H1 (cell line): ENCODE measurements at regions not wholly inside any gene's neighbourhood (a gene's known extent, or its start where the extent isn't known, plus 50 kb on each side); places are given as distances from the start of the nearest gene placed in this dataset.

Experiments used
- CTCF ChIA-PET: fragments of 300-600 bp; sonication (Branson Sonifier 250); formaldehyde crosslinking; loops from one replicate; lab custom pipeline; 2021; ENCODE audit not compliant: partially characterized antibody; lab: Charles Lee
- POLR2A ChIA-PET: fragments of 300-600 bp; sonication (Branson Sonifier 250); formaldehyde crosslinking; loops from one replicate; lab custom pipeline; 2021; ENCODE audit warnings: inconsistent platforms; ENCODE audit not compliant: partially characterized antibody; lab: Charles Lee
- DNase-seq, 2 experiments: peaks; one replicate each; pipeline versions ENCODE4 v3.0.0 to v3.0.0-alpha.2; 2010 to 2022; ENCODE audit warnings: low spot score in 2 of 2, low read depth in 1 of 2, mixed read lengths in 1 of 2
- FAIRE-seq: peaks from 2 replicates; lab custom pipeline; 2011; peaks lifted over from hg19 to GRCh38; lab: Jason Lieb, UNC
- H2AFZ ChIP-seq: 2 replicates; pipeline ENCODE4 v1.8.1; 2012; ENCODE audit warnings: low read length, inconsistent platforms
- H2AK5ac ChIP-seq: 2 replicates; pipeline ENCODE4 v1.6.1; 2013; ENCODE audit warnings: low read depth, low read length
- H2BK120ac ChIP-seq: replicated peaks from 2 replicates; pipeline ENCODE3; 2013; ENCODE audit warnings: low read depth, low read length, inconsistent platforms
- H2BK12ac ChIP-seq: 2 replicates; pipeline ENCODE4 v1.6.1; 2013; ENCODE audit warnings: low read depth, low read length
- H2BK15ac ChIP-seq: 2 replicates; pipeline ENCODE4 v1.6.1; 2013; ENCODE audit warnings: low read length
- H2BK20ac ChIP-seq: 2 replicates; pipeline ENCODE4 v1.6.1; 2013; ENCODE audit warnings: low read length
- H2BK5ac ChIP-seq: 2 replicates; pipeline ENCODE4 v1.6.1; 2013; ENCODE audit warnings: low read depth, low read length
- H3K14ac ChIP-seq: 2 replicates; pipeline ENCODE4 v1.6.1; 2013; ENCODE audit warnings: inconsistent platforms; ENCODE audit not compliant: insufficient read length
- H3K18ac ChIP-seq: 2 replicates; pipeline ENCODE4 v1.6.1; 2013; ENCODE audit warnings: low read length; ENCODE audit errors: extremely low read depth
- H3K23ac ChIP-seq: 2 replicates; pipeline ENCODE4 v1.6.1; 2013; ENCODE audit warnings: inconsistent platforms; ENCODE audit not compliant: insufficient read length
- H3K23me2 ChIP-seq: 2 replicates; pipeline ENCODE4 v1.6.1; 2013; ENCODE audit warnings: low read depth, low read length
- H3K27ac ChIP-seq: 2 replicates; pipeline ENCODE4 v1.6.1; 2011; ENCODE audit warnings: low read depth, low read length, inconsistent platforms
- H3K27me3 ChIP-seq, 4 experiments: replicated peaks in 1 of 4; 1 replicate in 1 of 4; 2 replicates in 3 of 4; pipeline versions ENCODE4 v1.6.1 to v1.8.1; 2011 to 2013; ENCODE audit warnings: low read length in 3 of 4, mild to moderate bottlenecking in 3 of 4, inconsistent platforms in 2 of 4, mixed read lengths in 2 of 4, moderate library complexity in 1 of 4; ENCODE audit not compliant: control insufficient read depth in 3 of 4, insufficient read depth in 3 of 4; ENCODE audit errors: extremely low read depth in 1 of 4
- H3K36me3 ChIP-seq, 4 experiments: 2 replicates each; pipeline versions ENCODE4 v1.6.1 to v1.8.1; 2011 to 2013; ENCODE audit warnings: mild to moderate bottlenecking in 4 of 4, low read length in 3 of 4, moderate library complexity in 2 of 4, control low read depth in 1 of 4, inconsistent platforms in 1 of 4; ENCODE audit not compliant: insufficient read depth in 4 of 4, control insufficient read depth in 2 of 4
- H3K4ac ChIP-seq: replicated peaks from 2 replicates; pipeline ENCODE3; 2013; ENCODE audit warnings: low read length, low read depth, mixed read lengths, inconsistent platforms; ENCODE audit not compliant: insufficient read length
- H3K4me1 ChIP-seq, 4 experiments: replicated peaks in 1 of 4; 1 replicate in 1 of 4; 2 replicates in 3 of 4; pipeline versions ENCODE4 v1.6.1 to v1.8.1; 2011 to 2013; ENCODE audit warnings: low read length in 3 of 4, inconsistent platforms in 2 of 4, mixed read lengths in 1 of 4; ENCODE audit not compliant: insufficient read depth in 4 of 4, control insufficient read depth in 3 of 4
- H3K4me2 ChIP-seq, 2 experiments: 2 replicates each; pipeline versions ENCODE4 v1.6.1 to v1.8.1; 2011 to 2013; ENCODE audit warnings: low read depth in 2 of 2, low read length in 2 of 2, control low read depth in 1 of 2, inconsistent platforms in 1 of 2, mild to moderate bottlenecking in 1 of 2; ENCODE audit not compliant: insufficient read depth in 1 of 2
- H3K4me3 ChIP-seq, 4 experiments: fragments of 200-600, 300-600 bp in 1 of 4; sonication (generic), shearing (Covaris generic), sonication (Bioruptor Twin) in 1 of 4; 2 replicates each; pipeline versions ENCODE4 v1.5.1 to v1.8.1; 2011 to 2016; ENCODE audit warnings: low read length in 4 of 4, low read depth in 3 of 4, control low read depth in 2 of 4, inconsistent platforms in 2 of 4, mild to moderate bottlenecking in 2 of 4, mixed read lengths in 1 of 4, moderate library complexity in 1 of 4; ENCODE audit not compliant: insufficient read depth in 2 of 4; ENCODE audit errors: extremely low read depth in 1 of 4
- H3K56ac ChIP-seq: replicated peaks from 2 replicates; pipeline ENCODE3; 2013; ENCODE audit warnings: low read depth, mild to moderate bottlenecking, mixed read lengths, low read length, inconsistent platforms; ENCODE audit not compliant: insufficient read length
- H3K79me1 ChIP-seq: 2 replicates; pipeline ENCODE4 v1.6.1; 2013; ENCODE audit warnings: low read depth, low read length, control low read depth
- H3K79me2 ChIP-seq, 2 experiments: 2 replicates each; pipeline versions ENCODE4 v1.6.1 to v1.8.1; 2012 to 2013; ENCODE audit warnings: low read length in 2 of 2, mild to moderate bottlenecking in 2 of 2, inconsistent platforms in 1 of 2; ENCODE audit not compliant: insufficient read depth in 2 of 2, control insufficient read depth in 1 of 2
- H3K9ac ChIP-seq, 4 experiments: replicated peaks in 1 of 4; 1 replicate in 1 of 4; 2 replicates in 3 of 4; pipeline versions ENCODE4 v1.6.1 to v1.8.1; 2011 to 2013; ENCODE audit warnings: low read depth in 3 of 4, low read length in 3 of 4, control low read depth in 2 of 4, mild to moderate bottlenecking in 2 of 4, moderate library complexity in 2 of 4, inconsistent platforms in 1 of 4; ENCODE audit errors: extremely low read depth in 1 of 4
- H3K9me3 ChIP-seq, 2 experiments: 2 replicates each; pipeline versions ENCODE4 v1.6.1 to v1.8.1; 2012 to 2013; ENCODE audit warnings: mild to moderate bottlenecking in 2 of 2, moderate library complexity in 2 of 2, control low read depth in 1 of 2, inconsistent platforms in 1 of 2, low read depth in 1 of 2, low read length in 1 of 2, mixed read lengths in 1 of 2; ENCODE audit not compliant: insufficient read depth in 2 of 2
- H4K20me1 ChIP-seq, 2 experiments: replicated peaks in 1 of 2; 2 replicates each; pipeline versions ENCODE3 to v1.8.1; 2011 to 2013; ENCODE audit warnings: inconsistent platforms in 2 of 2, low read length in 2 of 2, mild to moderate bottlenecking in 1 of 2; ENCODE audit not compliant: insufficient read depth in 2 of 2, control insufficient read depth in 1 of 2
- H4K5ac ChIP-seq: 2 replicates; pipeline ENCODE4 v1.6.1; 2013; ENCODE audit warnings: low read length, low read depth, mixed read lengths, inconsistent platforms; ENCODE audit not compliant: insufficient read length
- H4K8ac ChIP-seq: 2 replicates; pipeline ENCODE4 v1.8.0; 2013; ENCODE audit warnings: mild to moderate bottlenecking, moderate library complexity, low read length, inconsistent platforms; ENCODE audit not compliant: insufficient read depth; ENCODE audit errors: extremely low read depth
- H4K91ac ChIP-seq: replicated peaks from 2 replicates; pipeline ENCODE3; 2013; ENCODE audit warnings: low read length, mixed read lengths, inconsistent platforms; ENCODE audit not compliant: insufficient read length
- CBX5 ChIP-seq: fragments of 300-800, 300-1000 bp; sonication (generic); IDR thresholded peaks from 2 replicates; pipeline ENCODE4 v1.7.1; 2016; ENCODE audit warnings: antibody characterized with exemption, low read length, low read depth
- EGR1 ChIP-seq: IDR thresholded peaks from 2 replicates; pipeline ENCODE4 v1.6.1; 2011; ENCODE audit warnings: low read depth, low read length, borderline replicate concordance
- EP300 ChIP-seq, 2 experiments: IDR thresholded peaks; 1 replicate in 1 of 2; 2 replicates in 1 of 2; pipeline ENCODE4 v1.6.1; 2011 to 2012; ENCODE audit warnings: low read depth in 2 of 2, low read length in 2 of 2, mild to moderate bottlenecking in 2 of 2, borderline replicate concordance in 1 of 2, inconsistent platforms in 1 of 2, moderate library complexity in 1 of 2
- HDAC6 ChIP-seq: IDR thresholded peaks from one replicate; pipeline ENCODE4 v1.7.1; 2012; ENCODE audit warnings: low read depth, mild to moderate bottlenecking, inconsistent platforms, low read length, moderate library complexity
- KDM1A ChIP-seq: fragments of 200-600, 300-600 bp; sonication (generic); IDR thresholded peaks from 2 replicates; pipeline ENCODE4 v1.7.1; 2016; ENCODE audit warnings: mild to moderate bottlenecking, low read length, borderline replicate concordance
- SP2 ChIP-seq: IDR thresholded peaks from 2 replicates; pipeline ENCODE4 v1.6.1; 2012; ENCODE audit warnings: mild to moderate bottlenecking, low read length, inconsistent platforms
- ZNF274 ChIP-seq: IDR thresholded peaks from 2 replicates; pipeline ENCODE4 v1.7.0; 2012; ENCODE audit warnings: low read length, borderline replicate concordance; ENCODE audit errors: extremely low read depth

DNA sequence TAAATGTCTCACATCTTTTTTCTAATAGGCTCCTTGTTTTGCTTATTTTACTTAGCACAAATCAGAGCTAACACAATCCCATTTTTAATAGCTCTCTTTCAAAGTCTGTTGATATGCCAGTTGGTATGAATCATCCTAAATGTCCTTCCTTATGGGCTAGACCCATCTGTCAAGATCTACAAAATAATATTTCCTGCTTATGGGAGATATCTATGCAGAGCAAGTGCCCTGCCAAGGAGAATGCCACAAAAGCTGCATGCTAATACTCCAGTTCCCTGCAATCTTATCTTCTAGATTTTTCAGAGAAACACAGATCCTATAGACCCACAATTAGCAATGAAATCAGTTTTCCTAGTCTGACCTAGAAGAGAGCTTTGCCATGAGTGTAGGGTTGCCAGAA, 230.8 kb upstream of the NPVF start:
- H3K27me3 ChIP-seq, result no peaks in the 10 kb centered on the region
- no peaks in the 10 kb centered on the region for H4K20me1 ChIP-seq
- no peak overlapping the region for H2BK12ac ChIP-seq
- no peak overlapping the region for H3K4me3 ChIP-seq
- H2AK5ac ChIP-seq, result no peak overlapping the region
- H3K9me3 ChIP-seq, result no peaks in the 10 kb centered on the region
- no peak overlapping the region for H2BK120ac ChIP-seq
- H3K27ac ChIP-seq, result no peak overlapping the region
- no peaks in the 10 kb centered on the region for H3K36me3 ChIP-seq
- no peak overlapping the region for H3K23ac ChIP-seq
- no peak overlapping the region for H3K4me2 ChIP-seq
- H3K18ac ChIP-seq, result no peak overlapping the region
- H2BK20ac ChIP-seq, result no peak overlapping the region
- ChIA-PET CTCF (interaction anchor here (1.2 kb wide), 2 partner anchors 106 to 109 kb away, joined by 3 read pairs; no protein-coding TSS in a partner anchor), POLR2A (no interaction called here)
- H2AFZ ChIP-seq, result no peak overlapping the region
- TF ChIP-seq HDAC6 (no peak), EP300 (IDR thresholded peaks at IDR 0.05; ENCODE audit: borderline replicate concordance in 1 of 2, low read depth in 2 of 2, low read length in 2 of 2) (no peak), KDM1A (no peak), CBX5 (no peak), ZNF274 (no peak), EGR1 (no peak), SP2 (no peak)
- no peaks in the 10 kb centered on the region; a peak in 2 of 7 replicates for H3K4me1 ChIP-seq
- no peak overlapping the region for H4K91ac ChIP-seq
- H2BK5ac ChIP-seq, result no peak overlapping the region
- no peaks in the 10 kb centered on the region for H3K79me2 ChIP-seq
- H3K14ac ChIP-seq, result no peak overlapping the region
- no peak overlapping the region for H2BK15ac ChIP-seq
- H3K23me2 ChIP-seq, result no peaks in the 10 kb centered on the region
- FAIRE-seq (no peak), DNase-seq (no peak)
- no peaks in the 10 kb centered on the region for H3K79me1 ChIP-seq
- no peak overlapping the region for H4K5ac ChIP-seq
- no peak overlapping the region for H4K8ac ChIP-seq
- no peak overlapping the region for H3K4ac ChIP-seq
- H3K9ac ChIP-seq, result no peak overlapping the region
- H3K56ac ChIP-seq, result no peak overlapping the region
